Epithelial cell of esophagus (primary cell): ENCODE measurements at regions not wholly inside any gene's neighbourhood (a gene's known extent, or its start where the extent isn't known, plus 50 kb on each side); places are given as distances from the start of the nearest gene placed in this dataset.

Source experiments
- DNase-seq: peaks from one replicate; pipeline ENCODE4 v3.0.0; 2010; ENCODE audit warnings: low read depth
- H3K4me3 ChIP-seq: 2 replicates; pipeline ENCODE4 v1.5.1; 2011; ENCODE audit warnings: mild to moderate bottlenecking, low read length, control low read depth
- TF ChIP-seq, protein P1 (sequence below): IDR thresholded peaks from 2 replicates; pipeline ENCODE4 v1.5.1; 2011; ENCODE audit warnings: low read depth, mild to moderate bottlenecking, low read length, control low read depth, inconsistent platforms; ENCODE audit not compliant: insufficient read depth; ENCODE audit errors: missing control alignments

DNA sequence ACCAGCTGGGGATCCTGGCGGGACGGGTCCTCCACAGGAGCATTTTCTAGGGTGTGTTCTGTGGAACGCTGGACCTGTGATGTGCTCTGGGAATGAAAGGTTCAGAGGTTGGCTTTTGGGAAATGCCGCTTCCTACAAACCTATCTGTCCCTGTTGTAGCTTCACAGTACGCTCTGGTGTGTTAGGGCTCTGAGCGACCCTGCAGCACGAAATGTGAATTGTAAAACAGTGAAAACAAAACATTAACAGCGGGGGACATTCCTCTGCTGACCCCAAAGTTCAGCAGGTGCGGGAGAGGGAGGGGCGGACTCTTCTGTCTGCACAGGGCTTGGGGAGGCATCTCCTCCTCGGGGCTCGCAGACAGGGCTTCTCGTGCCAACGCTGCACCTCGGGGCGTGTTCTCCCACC, 155.9 kb downstream of the NRN1 start:
- TF ChIP-seq, protein P1, sequence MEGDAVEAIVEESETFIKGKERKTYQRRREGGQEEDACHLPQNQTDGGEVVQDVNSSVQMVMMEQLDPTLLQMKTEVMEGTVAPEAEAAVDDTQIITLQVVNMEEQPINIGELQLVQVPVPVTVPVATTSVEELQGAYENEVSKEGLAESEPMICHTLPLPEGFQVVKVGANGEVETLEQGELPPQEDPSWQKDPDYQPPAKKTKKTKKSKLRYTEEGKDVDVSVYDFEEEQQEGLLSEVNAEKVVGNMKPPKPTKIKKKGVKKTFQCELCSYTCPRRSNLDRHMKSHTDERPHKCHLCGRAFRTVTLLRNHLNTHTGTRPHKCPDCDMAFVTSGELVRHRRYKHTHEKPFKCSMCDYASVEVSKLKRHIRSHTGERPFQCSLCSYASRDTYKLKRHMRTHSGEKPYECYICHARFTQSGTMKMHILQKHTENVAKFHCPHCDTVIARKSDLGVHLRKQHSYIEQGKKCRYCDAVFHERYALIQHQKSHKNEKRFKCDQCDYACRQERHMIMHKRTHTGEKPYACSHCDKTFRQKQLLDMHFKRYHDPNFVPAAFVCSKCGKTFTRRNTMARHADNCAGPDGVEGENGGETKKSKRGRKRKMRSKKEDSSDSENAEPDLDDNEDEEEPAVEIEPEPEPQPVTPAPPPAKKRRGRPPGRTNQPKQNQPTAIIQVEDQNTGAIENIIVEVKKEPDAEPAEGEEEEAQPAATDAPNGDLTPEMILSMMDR = no peak
- no peak for DNase-seq
- H3K4me3 ChIP-seq = no peak overlapping the region

DNA sequence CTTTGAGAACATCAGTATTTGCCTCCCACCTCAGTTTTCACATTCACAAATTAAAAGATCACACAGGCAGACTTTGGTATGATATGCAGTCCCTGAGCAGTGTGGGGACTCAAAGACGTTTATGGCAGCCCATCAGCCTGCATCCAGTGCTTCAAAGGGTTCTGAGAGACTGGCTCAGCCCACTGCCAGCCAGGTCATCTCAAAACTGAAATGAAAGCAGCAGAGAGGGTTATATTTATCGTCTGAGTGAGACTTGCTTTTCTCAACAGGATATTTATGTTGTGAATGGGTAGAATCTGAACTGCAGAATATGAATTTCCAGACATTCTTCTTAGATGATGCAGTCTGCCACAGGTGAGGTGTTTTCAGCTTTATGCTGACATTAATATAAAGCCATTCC, 159.8 kb downstream of the NRN1 start:
- TF ChIP-seq, protein P1 = no peak
- DNase-seq = no peak
- H3K4me3 ChIP-seq = no peak overlapping the region

DNA sequence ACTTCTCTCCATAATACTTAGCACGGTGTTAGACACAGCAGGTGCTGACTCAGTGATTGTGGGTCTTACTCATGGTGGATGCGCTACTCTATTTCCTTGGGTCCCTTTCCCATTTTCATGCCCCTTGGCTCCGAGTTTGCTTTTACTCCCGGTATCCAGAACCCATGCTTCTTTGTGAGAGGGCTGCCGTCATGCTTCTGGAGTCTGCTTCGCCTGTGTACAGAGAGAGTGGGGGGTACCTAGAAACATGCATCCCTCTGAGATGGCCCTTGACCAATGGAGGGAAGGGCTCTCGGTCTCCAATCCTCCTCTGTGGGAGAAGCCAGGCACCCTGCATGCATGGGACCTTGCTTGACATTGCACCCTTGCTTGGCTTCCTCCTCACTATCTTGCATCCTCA, 160.4 kb downstream of the NRN1 start:
- TF ChIP-seq, protein P1 = no peak

DNA sequence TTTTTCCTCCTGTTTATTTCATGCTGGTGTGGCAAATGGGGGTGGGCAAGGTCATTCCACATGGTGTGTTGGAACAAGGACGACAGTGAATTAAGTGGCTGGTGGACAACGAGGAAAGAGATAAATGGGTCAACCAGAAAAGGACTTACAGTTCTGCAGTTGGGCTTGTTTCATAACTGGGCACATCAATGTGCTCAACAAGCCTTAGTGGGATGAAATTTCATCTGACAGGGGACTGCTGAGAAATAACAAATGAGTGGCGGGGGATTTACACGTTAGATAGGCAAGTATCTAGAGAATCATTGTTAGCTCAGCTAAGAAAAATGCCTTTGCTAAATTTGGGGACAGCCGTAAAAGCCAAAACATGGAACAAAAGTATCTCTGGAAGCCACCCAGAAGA, 163.6 kb downstream of the NRN1 start:
- DNase-seq = no peak
- no peak overlapping the region for H3K4me3 ChIP-seq

More for the DNA sequence above, 160.4 kb downstream of the NRN1 start:
- DNase-seq = no peak
- H3K4me3 ChIP-seq = no peak overlapping the region

DNA sequence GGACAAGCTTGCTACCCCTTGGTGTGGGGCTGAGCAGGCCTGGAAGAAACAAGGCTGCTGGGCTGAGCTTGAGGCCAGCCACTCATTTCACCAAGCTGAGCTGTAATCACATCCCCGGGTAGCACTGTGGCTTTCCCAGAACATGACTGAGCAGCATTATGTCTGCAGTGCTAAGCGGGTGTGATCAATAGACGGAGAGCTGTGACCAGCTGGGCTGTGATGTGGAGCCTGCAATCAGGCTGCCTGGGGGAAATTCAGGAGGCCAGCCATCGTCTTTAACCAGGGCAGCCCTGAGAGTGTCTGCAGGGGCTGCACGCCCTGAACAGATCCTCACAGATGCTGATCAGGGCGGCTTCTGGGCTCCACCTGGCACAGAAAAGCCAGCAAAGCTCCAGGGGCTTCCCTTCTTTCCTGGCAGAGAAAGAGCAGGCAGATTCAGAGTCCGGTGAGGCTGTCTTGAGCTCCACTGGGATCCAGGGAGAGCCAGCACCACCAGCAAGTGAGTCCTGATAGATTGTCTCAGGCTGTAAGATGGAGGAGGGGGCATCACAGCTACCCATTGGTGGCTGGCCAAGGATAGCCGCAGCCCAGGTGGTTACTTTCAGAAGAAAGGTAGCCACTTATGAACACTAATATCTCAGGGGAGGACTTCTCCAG, 165.9 kb downstream of the NRN1 start:
- no peak for DNase-seq
- TF ChIP-seq, protein P1 = no peak
- H3K4me3 ChIP-seq = no peak overlapping the region

More for the DNA sequence above, 163.6 kb downstream of the NRN1 start:
- TF ChIP-seq, protein P1 = no peak

DNA sequence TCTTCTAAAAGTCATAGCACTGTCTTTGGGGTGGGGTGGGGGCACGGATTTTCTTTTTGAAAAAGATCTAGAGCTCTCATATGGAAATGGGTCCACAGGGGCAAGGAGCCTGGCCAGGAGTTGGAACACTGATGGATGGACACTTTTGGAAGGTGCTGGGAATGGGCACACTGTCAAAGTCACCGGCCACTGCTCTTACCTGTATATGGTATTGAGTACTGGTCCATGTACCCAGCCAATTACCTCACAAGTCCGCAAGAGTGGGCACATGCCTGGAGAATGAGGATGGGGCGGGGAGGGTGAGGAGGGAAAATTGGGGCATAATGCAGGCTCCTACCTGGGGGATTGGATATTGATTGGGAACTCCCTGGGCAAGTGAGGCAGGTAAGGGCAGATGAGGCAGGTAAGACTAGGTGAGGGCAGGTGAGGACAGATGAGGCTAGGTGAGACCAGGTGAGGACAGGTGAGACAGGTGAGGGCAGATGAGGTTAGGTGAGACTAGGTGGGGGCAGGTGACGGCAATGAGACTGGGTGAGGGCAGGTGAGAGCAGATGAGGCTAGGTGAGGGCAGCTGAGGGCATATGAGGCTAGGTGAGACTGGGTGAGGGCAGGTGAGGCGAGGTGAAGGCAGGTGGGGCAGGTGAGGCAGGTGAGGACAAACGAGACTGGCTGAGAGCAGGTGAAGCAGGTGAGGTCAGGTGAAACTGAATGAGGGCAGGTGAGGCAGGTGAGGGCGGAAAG, 167.9 kb downstream of the NRN1 start:
- TF ChIP-seq, protein P1 = no peak
- no peak overlapping the region for H3K4me3 ChIP-seq
- no peak for DNase-seq
